AG09309 (cell line): ENCODE measurements at regions not wholly inside any gene's neighbourhood (a gene's known extent, or its start where the extent isn't known, plus 50 kb on each side); places are given as distances from the start of the nearest gene placed in this dataset.

Experiments used
- DNase-seq: peaks from one replicate; pipeline ENCODE4 v3.0.0-alpha.2; 2010; ENCODE audit warnings: low read depth
- H3K4me3 ChIP-seq: 2 replicates; pipeline ENCODE4 v1.5.1; 2011; ENCODE audit warnings: mild to moderate bottlenecking, low read depth, low read length, moderate library complexity; ENCODE audit not compliant: control insufficient read depth
- TF ChIP-seq, protein P1 (sequence below): IDR thresholded peaks from 2 replicates; pipeline ENCODE4 v1.5.1; 2011; ENCODE audit warnings: mild to moderate bottlenecking, low read depth, low read length, inconsistent platforms; ENCODE audit not compliant: insufficient read depth, control insufficient read depth; ENCODE audit errors: missing control alignments

- no peak for DNase-seq
- H3K4me3 ChIP-seq = no peak overlapping the region
- TF ChIP-seq, protein P1, sequence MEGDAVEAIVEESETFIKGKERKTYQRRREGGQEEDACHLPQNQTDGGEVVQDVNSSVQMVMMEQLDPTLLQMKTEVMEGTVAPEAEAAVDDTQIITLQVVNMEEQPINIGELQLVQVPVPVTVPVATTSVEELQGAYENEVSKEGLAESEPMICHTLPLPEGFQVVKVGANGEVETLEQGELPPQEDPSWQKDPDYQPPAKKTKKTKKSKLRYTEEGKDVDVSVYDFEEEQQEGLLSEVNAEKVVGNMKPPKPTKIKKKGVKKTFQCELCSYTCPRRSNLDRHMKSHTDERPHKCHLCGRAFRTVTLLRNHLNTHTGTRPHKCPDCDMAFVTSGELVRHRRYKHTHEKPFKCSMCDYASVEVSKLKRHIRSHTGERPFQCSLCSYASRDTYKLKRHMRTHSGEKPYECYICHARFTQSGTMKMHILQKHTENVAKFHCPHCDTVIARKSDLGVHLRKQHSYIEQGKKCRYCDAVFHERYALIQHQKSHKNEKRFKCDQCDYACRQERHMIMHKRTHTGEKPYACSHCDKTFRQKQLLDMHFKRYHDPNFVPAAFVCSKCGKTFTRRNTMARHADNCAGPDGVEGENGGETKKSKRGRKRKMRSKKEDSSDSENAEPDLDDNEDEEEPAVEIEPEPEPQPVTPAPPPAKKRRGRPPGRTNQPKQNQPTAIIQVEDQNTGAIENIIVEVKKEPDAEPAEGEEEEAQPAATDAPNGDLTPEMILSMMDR = no peak
These were observed 63.9 kb upstream of the GALNT9 start for GRCh38 chr12:132393245-132393795.

DNA sequence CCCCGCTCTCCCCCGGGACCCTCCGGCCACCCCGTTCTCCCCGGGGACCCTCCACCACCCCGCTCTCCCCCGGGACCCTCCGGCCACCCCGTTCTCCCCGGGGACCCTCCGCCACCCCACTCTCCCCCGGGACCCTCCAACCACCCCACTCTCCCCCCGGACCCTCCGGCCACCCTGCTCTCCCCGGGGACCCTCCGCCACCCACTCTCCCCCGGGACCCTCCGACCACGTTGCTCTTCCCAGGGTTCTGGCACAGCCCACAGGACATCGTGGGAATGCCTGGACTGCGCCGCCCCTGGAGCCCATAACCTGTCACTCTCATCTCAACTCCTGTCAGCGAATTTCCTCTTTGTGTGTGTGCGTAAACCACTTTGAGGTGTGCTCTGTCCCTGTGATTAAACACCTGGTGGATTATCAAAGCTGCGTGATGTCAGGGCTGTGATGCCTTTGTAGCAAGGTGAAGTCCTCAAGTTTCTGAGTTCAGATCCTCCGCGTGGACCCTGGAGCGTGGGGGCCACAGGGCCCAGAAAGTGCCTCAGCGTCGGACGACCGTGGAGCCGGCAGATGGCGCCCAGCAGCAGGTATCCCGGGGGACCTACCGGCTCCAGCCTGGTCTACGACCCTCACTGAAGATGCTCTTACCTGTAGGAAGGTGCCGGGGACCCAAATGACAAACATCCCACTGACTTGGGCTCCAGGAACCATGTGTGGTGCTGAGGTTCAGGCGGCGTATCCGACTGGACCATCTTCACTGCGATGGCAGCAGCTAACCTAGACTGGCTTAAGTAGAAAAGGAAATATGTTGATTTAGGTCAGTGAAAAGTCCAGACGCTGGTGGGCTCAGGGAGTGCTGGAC is 63.2 kb upstream of the GALNT9 start:
- H3K4me3 ChIP-seq = no peak overlapping the region
- TF ChIP-seq, protein P1 = no peak
- no peak for DNase-seq

- TF ChIP-seq, protein P1 = no peak
- no peak overlapping the region for H3K4me3 ChIP-seq
- DNase-seq = no peak
These were observed 62.1 kb upstream of the GALNT9 start for GRCh38 chr12:132391326-132392041.

DNA sequence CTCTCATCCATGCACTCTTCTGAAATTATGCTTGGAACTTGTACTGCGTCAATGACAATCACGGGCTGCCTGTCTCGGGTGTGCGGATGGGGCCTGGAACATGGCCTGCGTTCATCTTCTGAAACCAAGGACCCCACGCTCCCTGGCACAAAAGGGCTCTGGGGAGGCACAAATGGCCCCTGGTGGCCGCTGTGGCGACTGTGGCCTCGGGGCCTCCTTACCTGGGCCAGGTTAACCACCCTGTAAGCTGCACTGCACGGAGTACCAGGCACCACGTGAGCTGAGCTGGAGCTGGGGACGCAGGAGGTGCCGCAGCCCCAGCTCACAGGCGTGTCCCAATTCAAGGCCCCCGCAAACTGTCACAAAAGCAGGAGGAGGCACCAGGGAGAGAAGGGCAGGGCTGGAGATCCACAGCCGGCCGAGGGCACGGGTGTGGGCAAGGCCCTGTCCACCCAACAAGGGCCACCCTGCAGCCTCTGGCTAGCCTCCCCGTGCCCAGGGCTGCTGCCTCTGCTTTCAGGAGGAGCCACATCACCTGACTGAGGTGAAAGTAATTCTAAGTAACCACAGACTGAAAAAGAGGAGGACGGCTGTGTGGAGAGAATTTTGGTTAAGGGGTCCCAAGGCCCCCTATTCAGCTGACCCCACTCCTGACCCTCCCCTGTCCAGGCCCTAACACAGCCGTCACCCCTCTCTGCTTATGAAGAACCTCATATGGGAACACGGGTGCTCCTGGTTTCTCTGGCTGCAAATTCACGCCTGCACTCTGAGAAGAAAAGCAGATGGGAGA is 61.1 kb upstream of the GALNT9 start:
- no peak for DNase-seq
- TF ChIP-seq, protein P1 = no peak
- no peak overlapping the region for H3K4me3 ChIP-seq

- H3K4me3 ChIP-seq = no peak overlapping the region
- TF ChIP-seq, protein P1 = no peak
- no peak for DNase-seq
These were observed 60.3 kb upstream of the GALNT9 start for GRCh38 chr12:132389526-132390286.
